Karpas-422 (cell line): ENCODE measurements at regions not wholly inside any gene's neighbourhood (a gene's known extent, or its start where the extent isn't known, plus 50 kb on each side); places are given as distances from the start of the nearest gene placed in this dataset.

Experiments
- DNase-seq: peaks from one replicate; pipeline ENCODE4 v3.0.0-alpha.2; 2015
- H2AFZ ChIP-seq: fragments of 200-600 bp; sonication (generic); 2 replicates; pipeline ENCODE4 v1.6.1; 2014; ENCODE audit warnings: antibody characterized with exemption, low read length, mixed read lengths
- H3K27ac ChIP-seq: fragments of 200-600 bp; sonication (generic); 2 replicates; pipeline ENCODE4 v1.5.1; 2014; ENCODE audit warnings: mild to moderate bottlenecking, low read length, moderate library complexity
- H3K27me3 ChIP-seq: fragments of 200-600 bp; sonication (generic); 2 replicates; pipeline ENCODE4 v1.6.1; 2014; ENCODE audit warnings: low read length, mixed read lengths
- H3K36me3 ChIP-seq: fragments of 200-600 bp; sonication (generic); 2 replicates; pipeline ENCODE4 v1.6.1; 2014; ENCODE audit warnings: low read length, mixed read lengths; ENCODE audit not compliant: insufficient read depth
- H3K4me1 ChIP-seq: fragments of 200-600 bp; sonication (generic); 2 replicates; pipeline ENCODE4 v1.6.1; 2014; ENCODE audit warnings: mild to moderate bottlenecking, low read length, mixed read lengths
- H3K4me2 ChIP-seq: fragments of 200-600 bp; sonication (generic); 2 replicates; pipeline ENCODE4 v1.6.1; 2014; ENCODE audit warnings: low read length, low read depth, mild to moderate bottlenecking; ENCODE audit not compliant: poor library complexity, severe bottlenecking
- H3K4me3 ChIP-seq: fragments of 200-600 bp; sonication (generic); 2 replicates; pipeline ENCODE4 v1.5.1; 2014; ENCODE audit warnings: mild to moderate bottlenecking, antibody characterized with exemption, low read length, mixed read lengths
- H3K79me2 ChIP-seq: fragments of 200-600 bp; sonication (generic); 2 replicates; pipeline ENCODE4 v1.6.1; 2014; ENCODE audit warnings: mild to moderate bottlenecking, low read length, mixed read lengths
- H3K9ac ChIP-seq: fragments of 200-600 bp; sonication (generic); 2 replicates; pipeline ENCODE4 v1.6.0; 2014; ENCODE audit warnings: low read length
- H3K9me2 ChIP-seq: fragments of 200-600 bp; sonication (generic), shearing (Covaris generic); replicated peaks from 2 replicates; pipeline ENCODE4 v1.6.0; 2014; ENCODE audit warnings: mild to moderate bottlenecking, low read length, moderate library complexity; ENCODE audit not compliant: insufficient read depth
- H3K9me3 ChIP-seq: fragments of 300-700, 200-600 bp; sonication (generic); 2 replicates; pipeline ENCODE4 v1.6.1; 2014; ENCODE audit warnings: low read length, mixed read lengths
- H4K20me1 ChIP-seq: fragments of 200-600 bp; sonication (generic); 2 replicates; pipeline ENCODE4 v1.6.1; 2014; ENCODE audit warnings: mild to moderate bottlenecking, antibody characterized with exemption, low read length, low read depth; ENCODE audit not compliant: insufficient read depth

DNA sequence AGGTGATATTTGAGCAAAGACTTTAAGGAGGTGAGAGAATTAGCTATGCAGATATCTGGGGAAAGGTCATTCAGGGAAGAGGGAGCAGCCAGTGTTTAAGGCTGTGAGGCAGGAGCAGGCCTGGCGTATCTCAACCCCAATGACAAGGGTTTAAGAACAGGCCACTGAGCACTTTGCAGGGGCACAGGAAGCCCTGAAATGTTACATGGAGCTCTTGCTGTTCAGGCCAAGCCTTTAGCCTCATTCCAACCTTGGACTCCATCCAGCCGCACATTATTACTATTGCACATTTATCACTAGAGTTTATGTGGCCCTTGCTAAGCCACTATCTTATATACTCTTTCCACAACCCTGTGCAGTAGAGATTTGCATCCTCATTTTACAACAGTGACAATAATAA lies 114.0 kb downstream of the EFNB1 start:
- Histone ChIP-seq H3K4me3 (no peak overlapping the region), H3K4me2 (no peak overlapping the region), H2AFZ (no peak overlapping the region), H3K9ac (no peak overlapping the region), H4K20me1 (no peaks in the 10 kb centered on the region), H3K9me2 (no peaks in the 10 kb centered on the region), H3K27me3 (no peaks in the 10 kb centered on the region), H3K36me3 (no peaks in the 10 kb centered on the region), H3K9me3 (no peaks in the 10 kb centered on the region), H3K4me1 (no peaks in the 10 kb centered on the region), H3K79me2 (no peaks in the 10 kb centered on the region), H3K27ac (no peak overlapping the region)
- no peak for DNase-seq

DNA sequence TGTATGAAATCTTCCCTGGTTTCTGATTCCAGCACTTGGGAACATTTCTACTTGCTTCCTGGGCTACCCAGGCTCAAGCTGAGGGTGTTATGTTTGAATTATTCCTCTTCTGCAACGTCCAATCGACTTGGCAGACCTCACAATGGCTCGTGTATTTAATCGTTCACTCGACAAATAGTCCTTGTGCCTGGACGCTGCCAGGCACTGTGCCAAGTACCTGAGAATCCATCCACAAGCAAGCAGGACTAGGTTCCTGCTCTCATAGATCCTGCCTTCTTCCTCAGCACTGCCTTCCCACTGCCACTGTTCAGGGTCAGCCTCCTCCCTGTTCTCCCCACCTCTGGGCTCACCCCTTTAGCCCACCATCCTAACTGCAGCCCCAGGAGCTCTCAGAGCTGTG lies 113.3 kb downstream of the EFNB1 start:
- DNase-seq: no peak

DNA sequence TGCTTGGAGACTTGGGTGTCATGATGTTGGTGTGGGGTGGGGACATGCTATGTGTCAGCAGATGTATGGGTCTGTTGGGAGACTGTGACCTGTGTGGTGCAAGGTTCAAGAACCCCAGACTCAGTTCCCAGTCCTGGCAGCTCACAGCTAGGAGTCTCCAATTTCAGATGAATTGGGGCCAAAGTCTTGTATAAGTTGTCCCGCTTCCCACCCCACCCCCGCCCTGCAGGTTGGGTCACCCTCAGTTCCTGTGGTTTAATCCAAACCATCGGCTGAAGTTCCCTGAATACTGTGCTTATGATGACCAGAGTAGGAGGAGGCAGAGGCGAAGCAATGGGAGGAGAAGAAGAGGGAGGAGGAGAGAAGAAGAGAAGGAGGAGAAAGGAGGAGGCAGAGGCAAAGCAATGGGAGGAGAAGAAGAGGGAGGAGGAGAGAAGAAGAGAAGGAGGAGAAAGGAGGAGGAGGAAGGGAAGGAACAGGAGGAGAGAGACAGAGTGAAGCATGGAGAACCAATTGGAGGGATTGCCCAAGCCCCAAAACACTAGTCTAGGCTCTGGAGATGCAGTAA lies 112.6 kb downstream of the EFNB1 start:
- Histone ChIP-seq H3K4me2 (no peak overlapping the region), H3K9me2 (no peaks in the 10 kb centered on the region), H3K9me3 (no peaks in the 10 kb centered on the region), H3K9ac (no peak overlapping the region), H3K27me3 (no peaks in the 10 kb centered on the region), H3K4me1 (no peaks in the 10 kb centered on the region), H3K79me2 (no peaks in the 10 kb centered on the region), H3K36me3 (no peaks in the 10 kb centered on the region), H3K27ac (no peak overlapping the region), H2AFZ (no peak overlapping the region), H3K4me3 (no peak overlapping the region), H4K20me1 (no peaks in the 10 kb centered on the region)
- no peak for DNase-seq

More for the DNA sequence above, 113.3 kb downstream of the EFNB1 start:
- Histone ChIP-seq H3K9ac (no peak overlapping the region), H2AFZ (no peak overlapping the region), H3K9me3 (no peaks in the 10 kb centered on the region), H3K4me2 (no peak overlapping the region), H3K36me3 (no peaks in the 10 kb centered on the region), H3K27ac (no peak overlapping the region), H3K4me1 (no peaks in the 10 kb centered on the region), H3K9me2 (no peaks in the 10 kb centered on the region), H3K27me3 (no peaks in the 10 kb centered on the region), H3K4me3 (no peak overlapping the region), H3K79me2 (no peaks in the 10 kb centered on the region), H4K20me1 (no peaks in the 10 kb centered on the region)

DNA sequence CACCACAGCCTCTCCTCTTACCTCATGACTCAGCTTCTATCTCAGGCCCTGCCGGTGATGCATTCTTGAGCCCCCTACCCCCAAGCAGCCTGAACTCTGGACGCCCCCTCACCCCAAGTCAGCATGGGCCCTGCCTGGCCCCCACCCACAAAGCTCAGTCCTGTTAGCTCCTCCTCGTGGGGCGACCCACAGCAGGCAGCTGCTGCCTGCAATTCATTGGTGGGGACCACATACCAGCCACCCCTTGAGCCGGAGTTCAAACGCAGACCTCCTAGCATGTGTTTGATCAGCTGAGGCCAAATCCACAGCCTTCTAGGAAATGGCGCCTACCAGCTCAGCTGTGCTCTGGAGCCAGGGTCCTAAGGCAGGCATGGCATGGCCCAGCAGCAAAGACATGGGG lies 111.8 kb downstream of the EFNB1 start:
- no peaks in the 10 kb centered on the region for H3K9me2 ChIP-seq
- H3K79me2 ChIP-seq: no peaks in the 10 kb centered on the region
- DNase-seq: no peak
- H3K27ac ChIP-seq: no peak overlapping the region
- H2AFZ ChIP-seq: no peak overlapping the region
- no peaks in the 10 kb centered on the region for H3K36me3 ChIP-seq
- no peak overlapping the region for H3K4me3 ChIP-seq
- H3K4me2 ChIP-seq: no peak overlapping the region
- no peaks in the 10 kb centered on the region for H3K27me3 ChIP-seq
- no peaks in the 10 kb centered on the region for H4K20me1 ChIP-seq
- no peak overlapping the region for H3K9ac ChIP-seq
- no peaks in the 10 kb centered on the region for H3K4me1 ChIP-seq
- H3K9me3 ChIP-seq: no peaks in the 10 kb centered on the region

DNA sequence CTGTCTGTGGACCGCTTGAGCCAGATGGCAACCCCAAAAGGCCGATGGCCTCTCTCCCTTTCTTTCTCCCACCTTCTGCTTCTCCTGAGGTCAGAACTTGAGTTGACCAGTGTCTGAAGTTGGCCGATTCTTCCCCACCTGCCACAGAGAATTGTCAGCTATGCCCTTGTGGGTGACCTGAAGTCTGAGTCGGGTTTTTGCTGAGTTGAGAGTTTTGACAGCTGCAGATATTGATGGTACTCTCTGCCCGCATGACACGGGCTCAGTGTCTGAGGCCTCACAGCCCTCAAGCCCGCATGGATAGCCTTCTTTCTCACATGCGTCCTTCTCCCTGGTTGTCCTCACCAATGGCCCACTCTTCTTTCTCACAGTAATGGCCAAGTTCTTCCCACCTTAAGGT lies 111.0 kb downstream of the EFNB1 start:
- Histone ChIP-seq H3K4me2 (no peak overlapping the region), H3K4me3 (no peak overlapping the region), H3K36me3 (no peaks in the 10 kb centered on the region)

DNA sequence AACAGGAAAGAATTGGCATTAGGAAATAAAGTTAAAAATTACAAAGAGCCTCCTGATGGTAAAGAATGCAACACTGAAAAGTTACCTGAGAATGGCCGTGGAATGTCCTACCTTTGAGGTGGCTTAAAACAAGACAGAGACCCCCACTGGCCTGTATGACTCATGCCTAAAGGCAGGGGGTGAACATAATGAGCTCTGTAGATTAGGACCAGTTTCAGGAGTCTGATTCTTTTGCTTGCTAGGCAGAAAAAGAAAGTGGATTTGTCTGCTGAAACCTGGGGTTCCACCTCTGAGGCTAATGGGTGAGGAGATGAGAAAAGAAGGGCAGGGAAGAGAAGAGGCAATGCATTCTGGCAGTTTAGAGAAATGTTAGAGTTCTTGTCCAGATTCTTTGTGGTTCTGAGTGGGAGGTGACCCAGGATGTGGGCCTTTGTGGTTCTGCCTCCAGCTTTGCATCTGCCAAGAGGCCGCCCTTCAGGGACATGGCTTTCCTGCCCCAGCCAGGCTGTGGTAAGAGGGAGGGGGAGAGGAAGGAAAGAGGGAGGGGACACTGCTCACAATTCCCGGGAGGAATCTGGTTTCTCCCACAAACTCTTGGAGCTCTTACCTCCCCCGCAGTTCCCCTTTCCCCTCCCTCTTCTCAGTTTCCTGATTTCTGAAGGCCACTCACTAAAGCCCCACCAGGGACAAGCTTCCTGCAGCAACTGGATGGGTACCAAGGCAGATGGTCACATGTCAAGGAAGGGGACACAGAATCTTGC lies 109.6 kb downstream of the EFNB1 start:
- Histone ChIP-seq H3K27me3 (no peaks in the 10 kb centered on the region), H2AFZ (no peak overlapping the region), H3K27ac (no peak overlapping the region), H3K9me3 (no peaks in the 10 kb centered on the region), H3K9ac (no peak overlapping the region), H3K4me3 (no peak overlapping the region), H3K4me2 (no peak overlapping the region), H4K20me1 (no peaks in the 10 kb centered on the region), H3K9me2 (no peaks in the 10 kb centered on the region), H3K36me3 (no peaks in the 10 kb centered on the region), H3K79me2 (no peaks in the 10 kb centered on the region), H3K4me1 (no peaks in the 10 kb centered on the region)
- DNase-seq: no peak

More for the DNA sequence above, 111.0 kb downstream of the EFNB1 start:
- Histone ChIP-seq H3K4me1 (no peaks in the 10 kb centered on the region), H3K79me2 (no peaks in the 10 kb centered on the region), H3K27me3 (no peaks in the 10 kb centered on the region), H3K9me3 (no peaks in the 10 kb centered on the region), H3K9me2 (no peaks in the 10 kb centered on the region), H3K9ac (no peak overlapping the region), H4K20me1 (no peaks in the 10 kb centered on the region), H2AFZ (no peak overlapping the region), H3K27ac (no peak overlapping the region)
- DNase-seq: no peak

DNA sequence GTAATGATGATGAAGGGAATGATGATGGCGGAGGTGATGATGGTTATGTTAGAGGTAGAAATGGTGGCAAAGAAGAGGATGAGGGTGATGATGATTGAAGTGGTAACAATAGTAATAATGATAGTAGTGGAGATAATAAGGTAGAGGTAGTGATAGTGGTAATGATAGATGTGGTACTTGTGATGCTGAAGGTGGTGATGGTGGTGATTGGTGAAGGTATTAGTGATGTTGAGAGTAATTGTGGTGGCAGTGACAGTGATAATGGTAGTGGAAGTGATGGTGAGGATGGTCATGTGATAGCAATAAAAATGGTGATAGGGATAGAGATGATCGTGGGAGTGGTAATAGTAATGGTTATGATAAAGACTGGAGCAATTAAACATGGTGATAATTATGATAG lies 108.8 kb downstream of the EFNB1 start:
- H2AFZ ChIP-seq: no peak overlapping the region
- H3K4me1 ChIP-seq: no peaks in the 10 kb centered on the region
- H3K9me2 ChIP-seq: no peaks in the 10 kb centered on the region
- H3K4me3 ChIP-seq: no peak overlapping the region
- H3K4me2 ChIP-seq: no peak overlapping the region
- H3K9ac ChIP-seq: no peak overlapping the region
- H3K27me3 ChIP-seq: no peaks in the 10 kb centered on the region
- no peaks in the 10 kb centered on the region for H4K20me1 ChIP-seq
- no peaks in the 10 kb centered on the region for H3K36me3 ChIP-seq
- H3K27ac ChIP-seq: no peak overlapping the region
- no peaks in the 10 kb centered on the region for H3K9me3 ChIP-seq
- H3K79me2 ChIP-seq: no peaks in the 10 kb centered on the region
- DNase-seq: no peak

DNA sequence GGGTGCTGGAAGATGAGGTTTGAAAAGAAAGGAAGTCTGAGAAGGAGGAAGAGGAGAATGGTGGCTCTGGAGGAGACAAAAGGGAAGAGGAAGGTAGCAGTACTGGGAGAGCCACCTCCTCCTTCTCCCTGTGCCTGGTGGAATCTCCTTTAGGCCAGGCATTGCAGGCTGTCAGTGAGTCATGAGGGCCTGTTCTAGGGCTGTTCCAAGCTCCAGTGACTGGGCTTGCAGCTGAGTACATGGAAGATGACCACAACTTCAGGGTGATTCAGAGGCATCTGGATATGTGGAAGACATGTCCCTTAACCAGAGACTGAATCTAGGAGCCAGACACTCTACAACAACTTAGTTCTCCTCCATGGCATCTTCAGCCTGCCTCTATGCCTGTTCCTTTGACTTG lies 107.8 kb downstream of the EFNB1 start:
- Histone ChIP-seq H3K4me3 (no peak overlapping the region), H2AFZ (no peak overlapping the region), H4K20me1 (no peaks in the 10 kb centered on the region), H3K36me3 (no peaks in the 10 kb centered on the region), H3K27me3 (no peaks in the 10 kb centered on the region), H3K4me2 (no peak overlapping the region), H3K27ac (no peak overlapping the region), H3K79me2 (no peaks in the 10 kb centered on the region), H3K4me1 (no peaks in the 10 kb centered on the region), H3K9me3 (no peaks in the 10 kb centered on the region), H3K9me2 (no peaks in the 10 kb centered on the region), H3K9ac (no peak overlapping the region)
- DNase-seq: no peak
